B cell (primary cell): ENCODE measurements at regions not wholly inside any gene's neighbourhood (a gene's known extent, or its start where the extent isn't known, plus 50 kb on each side); places are given as distances from the start of the nearest gene placed in this dataset.

Experiments
- EZH2 ChIP-seq: IDR thresholded peaks from 2 replicates; pipeline ENCODE4 v1.6.1; 2012; ENCODE audit warnings: borderline replicate concordance, low read depth, mild to moderate bottlenecking, moderate library complexity, low read length; ENCODE audit not compliant: insufficient read depth, poor library complexity, severe bottlenecking
- TF ChIP-seq, protein P1 (sequence below): fragments of 200-600 bp; IDR thresholded peaks from one replicate; pipeline ENCODE4 v1.8.0; 2022; ENCODE audit warnings: antibody characterized with exemption, mild to moderate bottlenecking

DNA sequence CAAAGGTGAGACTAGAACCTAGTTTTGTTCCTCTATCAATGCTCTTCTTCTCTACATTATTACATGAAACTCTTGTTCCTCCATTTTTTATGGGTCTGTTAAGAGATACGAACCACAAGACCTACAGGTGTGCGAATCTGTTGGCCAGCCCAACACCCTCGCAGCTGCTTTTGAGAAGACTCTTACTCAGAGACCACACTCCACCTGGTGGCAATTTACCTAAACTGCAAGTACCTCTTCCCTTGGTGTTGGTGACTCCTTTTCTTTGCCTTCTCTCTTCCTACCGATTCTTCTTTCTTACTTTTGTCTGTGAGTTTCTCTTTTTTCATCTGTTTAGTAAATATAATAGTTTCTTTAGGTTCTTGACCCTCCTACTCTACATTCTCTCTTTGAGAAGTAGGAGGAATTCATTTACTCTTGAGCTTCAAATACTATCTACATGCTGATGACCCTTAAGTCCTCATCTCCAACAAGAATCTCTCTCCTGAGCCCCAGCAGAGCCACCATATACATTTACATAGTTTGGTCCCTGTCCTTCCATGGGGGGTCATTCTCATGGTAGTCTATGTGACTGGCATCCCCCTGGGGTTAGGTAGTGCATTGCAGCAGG lies 81.8 kb upstream of the GAREM1 start:
- TF ChIP-seq, protein P1, sequence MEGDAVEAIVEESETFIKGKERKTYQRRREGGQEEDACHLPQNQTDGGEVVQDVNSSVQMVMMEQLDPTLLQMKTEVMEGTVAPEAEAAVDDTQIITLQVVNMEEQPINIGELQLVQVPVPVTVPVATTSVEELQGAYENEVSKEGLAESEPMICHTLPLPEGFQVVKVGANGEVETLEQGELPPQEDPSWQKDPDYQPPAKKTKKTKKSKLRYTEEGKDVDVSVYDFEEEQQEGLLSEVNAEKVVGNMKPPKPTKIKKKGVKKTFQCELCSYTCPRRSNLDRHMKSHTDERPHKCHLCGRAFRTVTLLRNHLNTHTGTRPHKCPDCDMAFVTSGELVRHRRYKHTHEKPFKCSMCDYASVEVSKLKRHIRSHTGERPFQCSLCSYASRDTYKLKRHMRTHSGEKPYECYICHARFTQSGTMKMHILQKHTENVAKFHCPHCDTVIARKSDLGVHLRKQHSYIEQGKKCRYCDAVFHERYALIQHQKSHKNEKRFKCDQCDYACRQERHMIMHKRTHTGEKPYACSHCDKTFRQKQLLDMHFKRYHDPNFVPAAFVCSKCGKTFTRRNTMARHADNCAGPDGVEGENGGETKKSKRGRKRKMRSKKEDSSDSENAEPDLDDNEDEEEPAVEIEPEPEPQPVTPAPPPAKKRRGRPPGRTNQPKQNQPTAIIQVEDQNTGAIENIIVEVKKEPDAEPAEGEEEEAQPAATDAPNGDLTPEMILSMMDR, result peak; percentile 86
- TF ChIP-seq EZH2, result no peak
